ENCODE measurements at regions not wholly inside any gene's neighbourhood (a gene's known extent, or its start where the extent isn't known, plus 50 kb on each side); places are given as distances from the start of the nearest gene placed in this dataset.
A peak's percentile ranks its signal among the peaks of the same experiment; 100 is the strongest.

DNA sequence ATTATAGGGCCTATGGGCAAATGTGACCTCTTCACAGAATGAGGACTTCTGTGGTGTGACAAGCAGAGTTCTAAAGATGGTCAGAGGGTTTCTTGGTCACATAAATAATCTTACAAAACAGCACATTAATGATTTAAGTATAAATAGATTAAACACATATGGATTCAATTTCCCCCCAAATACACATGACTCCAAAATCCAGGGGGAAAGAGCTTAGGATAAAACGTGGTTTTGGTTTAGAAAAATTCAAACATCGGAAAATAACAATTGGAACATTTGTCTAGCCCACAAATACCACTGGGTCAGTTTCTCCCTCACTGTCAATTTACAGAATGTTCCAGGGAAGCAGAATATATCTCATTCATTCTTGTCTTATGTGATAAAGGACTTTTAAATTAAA, 283.1 kb downstream of the COG6 start:
- no peak for DNase-seq (ENCODE audit: low spot score)

DNA sequence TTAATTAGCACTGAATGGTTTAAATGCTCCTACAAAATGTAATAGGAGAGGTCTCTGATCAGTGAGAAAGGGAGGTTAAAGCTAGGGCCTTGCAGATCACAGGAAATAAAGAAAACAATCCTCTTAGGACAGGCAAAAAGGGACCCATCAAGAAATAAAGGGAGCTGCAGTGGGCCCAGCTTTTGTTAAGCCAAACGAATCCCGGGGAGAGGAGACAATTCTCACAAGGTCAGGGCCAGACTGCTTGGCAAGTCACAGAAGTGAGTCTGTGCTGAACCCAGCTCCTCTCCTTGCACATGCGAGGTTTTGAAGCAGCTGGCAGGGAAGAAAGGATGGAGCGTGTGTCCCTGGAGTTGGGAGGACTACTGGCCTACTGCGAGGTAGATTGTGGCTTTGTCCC, 285.8 kb downstream of the COG6 start:
- no peak for DNase-seq (ENCODE audit: low spot score)

DNA sequence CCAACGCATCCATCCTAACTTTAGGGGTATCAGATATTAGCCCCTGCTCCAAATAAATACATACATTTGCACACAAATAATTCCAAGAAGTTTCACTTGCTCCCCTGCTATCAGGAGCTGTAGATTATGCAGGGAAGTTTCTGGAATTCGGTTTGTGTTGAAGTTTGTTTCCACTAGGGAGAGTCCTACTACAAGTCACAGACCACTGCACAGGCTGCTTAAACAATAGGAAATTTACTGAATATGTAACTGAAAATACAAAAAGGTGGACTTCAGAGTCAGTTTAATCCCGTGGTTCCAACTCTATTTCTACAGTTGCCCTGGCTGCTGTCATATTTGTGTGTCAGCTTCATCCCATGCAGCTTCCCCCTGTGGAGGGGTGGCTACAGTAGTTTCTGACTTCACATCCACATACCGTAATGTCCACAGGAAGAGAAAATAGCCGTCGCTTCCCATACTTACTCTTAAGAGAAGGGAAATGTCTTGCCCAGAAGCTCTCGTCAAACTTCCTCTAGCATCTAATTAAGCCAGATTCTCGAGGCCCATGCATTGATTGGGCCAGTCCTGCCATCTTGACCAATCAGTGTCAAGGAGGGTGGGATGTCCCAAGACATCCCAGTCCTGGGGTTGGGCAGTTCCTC, 286.6 kb downstream of the COG6 start:
- no peak for DNase-seq (ENCODE audit: low spot score)

DNA sequence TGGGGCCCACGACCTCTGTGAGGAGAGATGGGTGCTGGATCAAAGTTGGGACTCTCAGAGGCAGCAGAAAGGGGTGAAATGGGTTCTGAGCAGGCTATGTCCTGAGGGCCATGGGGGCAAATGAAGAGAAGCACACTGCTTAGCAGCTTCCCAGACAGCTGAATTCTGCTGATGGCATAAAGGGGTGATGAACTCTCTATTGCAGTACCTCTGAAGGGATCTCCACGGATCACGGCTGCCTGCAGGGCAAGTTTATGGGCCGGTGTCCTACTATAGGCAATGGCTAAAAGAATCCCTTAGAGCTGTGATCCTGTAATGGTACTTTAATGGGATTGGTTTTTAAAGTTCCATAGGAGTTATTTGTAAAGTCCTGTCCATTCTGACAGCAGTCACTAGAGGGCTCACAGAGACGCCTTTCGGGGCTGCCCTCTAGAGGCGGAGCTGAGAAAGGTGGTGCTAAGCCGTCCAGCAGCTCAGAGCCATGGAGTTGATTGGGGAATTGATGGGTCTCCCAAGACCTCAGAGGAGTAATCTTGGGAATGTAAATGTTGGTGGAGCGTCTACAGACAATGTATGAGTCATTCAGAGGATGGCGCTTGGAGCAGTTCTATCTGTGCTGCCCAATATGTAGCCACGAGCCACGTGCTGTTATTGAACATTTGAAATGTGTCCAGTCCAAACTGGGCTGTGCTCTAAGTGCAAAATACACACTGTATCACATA, 287.3 kb downstream of the COG6 start:
- DNase-seq (ENCODE audit: low spot score), result peak; percentile 40

DNA sequence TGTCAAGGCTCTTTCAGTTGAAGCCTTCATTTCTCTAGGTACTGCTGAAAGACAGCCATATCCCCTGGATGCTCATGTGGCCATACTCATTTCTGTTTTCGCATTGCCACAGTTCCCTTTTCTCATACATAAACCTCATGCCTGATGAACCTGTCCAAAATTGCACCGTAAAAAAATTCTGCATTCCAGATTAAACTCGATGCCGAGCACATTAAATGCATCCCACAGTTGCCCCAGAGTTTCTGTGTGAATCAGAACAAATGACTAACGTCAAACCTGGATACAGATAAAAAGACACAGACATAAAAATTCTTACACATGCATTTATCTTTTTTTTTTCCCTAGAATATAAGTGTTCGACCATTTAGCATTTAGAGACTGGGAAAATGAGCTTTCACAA, 288.2 kb downstream of the COG6 start:
- DNase-seq (ENCODE audit: low spot score), result no peak

DNA sequence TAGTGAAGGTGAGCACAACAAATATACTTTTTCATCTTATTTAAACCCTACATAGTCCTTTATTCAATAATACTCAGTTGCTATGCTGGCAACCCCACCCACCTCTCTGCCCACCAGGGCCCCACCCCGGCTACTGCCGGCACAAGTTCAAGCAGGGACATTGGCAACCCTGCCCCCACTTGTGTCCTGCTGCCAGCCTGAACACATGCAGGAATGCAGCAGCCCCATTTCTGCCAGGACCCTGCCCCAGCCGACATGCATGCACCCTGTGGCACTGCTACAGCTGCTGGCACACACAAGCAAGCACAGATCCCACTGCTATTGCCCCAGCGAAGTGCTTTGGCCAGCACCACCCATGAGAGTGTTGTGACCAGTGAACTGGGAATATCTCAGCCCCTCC, 289.8 kb downstream of the COG6 start:
- DNase-seq (ENCODE audit: low spot score), result no peak

DNA sequence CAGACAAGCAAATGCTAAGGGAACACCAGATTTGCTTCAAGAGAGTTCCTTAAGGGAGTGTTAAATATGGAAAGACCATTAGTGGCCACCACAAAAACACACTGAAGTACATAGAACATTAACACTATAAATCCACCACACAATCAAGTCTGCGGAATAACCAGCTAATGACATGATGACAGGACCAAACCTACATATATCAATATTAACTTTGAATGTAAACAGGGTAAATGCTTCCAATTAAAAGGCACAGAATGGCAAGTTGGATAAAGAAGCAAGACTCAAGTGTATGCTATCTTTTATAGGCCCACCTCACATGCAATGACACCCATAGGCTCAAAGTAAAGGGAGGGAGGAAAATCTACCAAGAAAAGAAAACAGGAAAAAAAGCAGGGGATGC, 291.3 kb downstream of the COG6 start:
- DNase-seq (ENCODE audit: low spot score), result no peak

DNA sequence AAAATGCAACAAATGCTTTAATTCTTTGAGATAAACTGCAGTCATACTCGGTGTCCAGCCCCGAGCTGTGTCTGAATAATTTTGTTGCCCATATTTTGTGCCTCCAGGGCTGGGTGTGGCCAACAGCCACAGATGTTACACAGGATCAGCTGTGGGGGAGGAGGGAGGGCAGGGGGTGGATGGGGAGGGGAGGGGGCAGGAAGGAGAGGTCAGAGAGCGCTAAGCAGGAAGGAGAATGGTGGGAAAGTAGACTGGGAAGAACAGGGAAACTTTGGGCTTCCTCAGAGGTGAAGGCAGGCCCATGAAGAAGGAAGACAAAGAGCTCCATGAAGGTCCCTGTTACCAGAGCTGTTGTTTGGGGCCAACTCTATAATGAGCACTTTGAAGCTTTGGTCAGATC, 295.8 kb downstream of the COG6 start:
- DNase-seq (ENCODE audit: low spot score), result no peak

DNA sequence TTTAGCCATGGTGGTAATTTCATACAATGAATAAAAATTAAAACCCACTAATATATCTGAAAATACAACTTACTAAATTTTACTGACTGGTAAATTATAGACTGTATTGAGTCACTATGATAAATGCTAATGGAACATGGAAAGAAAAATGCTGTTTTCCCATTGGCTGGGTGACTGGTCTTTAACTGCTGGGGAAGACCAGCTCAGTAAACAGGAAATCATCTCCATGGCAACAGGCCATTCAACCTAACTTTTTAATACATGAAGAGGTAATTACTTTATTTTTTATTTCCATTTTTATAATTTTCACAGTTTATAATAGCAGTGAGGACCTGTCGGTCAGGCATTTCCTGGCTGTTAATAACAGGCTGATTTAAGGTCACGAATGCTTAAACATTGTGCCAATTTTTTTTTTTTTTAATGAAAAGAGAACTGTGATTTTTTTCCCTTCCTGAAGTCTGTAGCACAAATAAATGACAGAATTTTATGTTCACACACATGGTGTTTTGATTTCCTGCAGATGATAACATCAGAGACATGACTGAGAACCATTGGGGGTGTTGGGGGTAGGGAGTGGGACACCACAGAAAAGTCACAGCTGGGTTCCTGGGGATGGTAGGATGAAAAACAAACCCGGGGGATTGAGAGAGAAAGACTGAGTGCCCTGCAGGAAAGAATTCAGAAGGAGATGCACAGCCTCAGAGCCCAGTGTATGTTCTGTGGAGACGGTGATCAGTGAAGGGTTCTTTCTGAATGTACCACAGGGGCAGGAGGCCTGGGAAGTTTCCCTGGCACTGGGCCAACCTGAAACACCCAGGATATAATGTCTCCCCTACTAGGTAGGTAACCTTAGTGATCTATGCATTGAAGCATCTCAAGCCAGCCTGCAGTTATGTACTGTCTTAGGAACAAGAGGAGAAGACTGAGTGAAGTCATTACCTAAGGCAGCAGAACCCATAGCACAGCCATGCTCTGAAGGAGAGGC, 297.1 kb downstream of the COG6 start:
- DNase-seq (ENCODE audit: low spot score), result no peak

DNA sequence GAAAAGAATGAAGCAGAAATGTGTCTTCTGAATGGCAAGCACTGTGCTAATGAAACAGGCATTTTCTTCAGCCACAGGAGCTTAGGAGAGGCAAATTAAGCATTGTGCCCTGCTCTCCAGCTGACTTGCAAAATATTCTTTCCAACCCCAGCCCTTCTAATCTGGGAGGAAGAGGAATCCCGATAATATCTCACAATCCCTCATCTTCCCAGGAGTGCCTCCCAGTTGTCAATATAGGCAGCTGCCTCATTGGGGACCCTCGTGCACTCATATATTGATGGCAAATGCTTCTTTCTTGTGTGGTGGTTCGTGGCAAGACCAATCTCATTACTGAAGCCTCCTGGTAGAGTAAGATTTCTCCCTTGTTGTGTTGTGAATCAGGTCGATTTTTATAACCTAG, 299.0 kb downstream of the COG6 start:
- DNase-seq (ENCODE audit: low spot score), result no peak

DNA sequence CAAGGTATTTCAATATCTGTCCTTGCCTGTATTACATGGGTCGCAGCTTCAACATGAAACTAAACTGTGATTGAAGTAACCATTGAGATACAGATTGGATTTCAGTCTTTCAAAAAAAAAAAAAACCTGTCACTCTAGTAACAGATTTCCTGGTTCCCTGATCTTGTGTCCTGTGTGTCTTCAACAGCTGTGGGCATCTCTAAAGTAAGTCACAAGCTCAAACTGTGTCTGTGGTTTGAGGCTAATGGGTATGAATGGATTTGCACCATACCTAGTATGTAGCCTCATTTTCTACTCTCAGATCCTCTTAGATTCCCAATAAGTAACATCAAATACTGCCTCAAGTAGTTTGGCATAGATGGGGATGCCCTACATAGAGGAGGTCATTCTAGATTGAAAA, 300.1 kb downstream of the COG6 start:
- DNase-seq (ENCODE audit: low spot score), result no peak

DNA sequence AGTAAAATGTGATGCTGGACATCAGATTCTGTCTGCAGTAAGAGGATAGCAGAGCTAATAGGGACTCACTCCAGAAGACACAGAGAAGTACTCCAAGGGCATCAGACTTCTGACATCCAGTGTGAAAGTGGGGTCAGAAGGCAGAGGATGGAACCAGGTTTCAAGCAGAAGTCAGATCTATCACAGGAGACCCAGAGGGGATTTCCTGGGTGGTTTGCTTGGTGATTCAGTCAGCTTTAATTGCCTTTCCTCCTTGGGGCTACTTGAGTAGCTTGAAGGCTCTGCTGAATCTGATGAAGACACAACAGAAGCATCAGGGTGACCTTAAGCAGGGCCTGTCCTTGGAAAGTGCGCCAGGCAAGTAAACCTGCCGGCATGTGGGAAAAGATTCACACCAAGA, 300.6 kb downstream of the COG6 start:
- DNase-seq (ENCODE audit: low spot score), result no peak

DNA sequence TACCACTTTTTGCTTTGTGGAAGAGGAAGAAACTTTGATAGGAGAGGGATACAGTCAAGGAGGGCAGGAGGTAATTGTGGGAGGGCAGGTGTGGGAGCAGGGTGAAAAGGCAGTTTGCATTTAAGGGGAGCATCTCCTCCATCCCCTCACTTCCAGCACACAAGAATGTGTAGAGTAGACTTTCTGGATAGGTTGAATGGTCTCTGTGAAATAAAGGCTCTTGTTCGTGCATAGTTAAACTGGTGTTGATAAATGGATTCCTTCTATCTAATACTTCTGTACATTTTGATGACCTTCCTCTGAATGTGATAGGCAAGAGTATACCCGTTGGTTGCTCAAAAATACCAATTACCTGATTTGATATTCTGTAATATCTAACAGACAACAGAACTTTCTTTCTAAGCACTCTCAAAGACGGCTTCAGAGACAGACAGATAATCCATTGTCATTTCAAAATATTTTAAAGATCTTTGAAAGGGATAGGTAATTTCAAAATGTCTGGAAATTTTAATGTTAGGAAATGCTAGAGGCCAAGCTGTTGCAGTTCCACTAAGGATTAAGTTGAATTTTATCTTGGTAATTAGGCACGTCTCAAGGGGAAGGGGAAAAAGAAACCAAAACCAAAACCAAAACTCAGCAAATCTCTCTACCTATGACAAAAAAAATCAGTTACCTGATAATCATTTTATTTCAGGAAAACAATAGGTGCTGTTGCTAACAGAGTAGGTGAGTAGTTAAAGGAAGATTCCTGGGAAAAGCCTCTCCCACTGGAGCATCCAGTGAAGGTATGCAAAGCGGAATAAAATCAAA, 302.6 kb downstream of the COG6 start:
- no peak for DNase-seq (ENCODE audit: low spot score)

DNA sequence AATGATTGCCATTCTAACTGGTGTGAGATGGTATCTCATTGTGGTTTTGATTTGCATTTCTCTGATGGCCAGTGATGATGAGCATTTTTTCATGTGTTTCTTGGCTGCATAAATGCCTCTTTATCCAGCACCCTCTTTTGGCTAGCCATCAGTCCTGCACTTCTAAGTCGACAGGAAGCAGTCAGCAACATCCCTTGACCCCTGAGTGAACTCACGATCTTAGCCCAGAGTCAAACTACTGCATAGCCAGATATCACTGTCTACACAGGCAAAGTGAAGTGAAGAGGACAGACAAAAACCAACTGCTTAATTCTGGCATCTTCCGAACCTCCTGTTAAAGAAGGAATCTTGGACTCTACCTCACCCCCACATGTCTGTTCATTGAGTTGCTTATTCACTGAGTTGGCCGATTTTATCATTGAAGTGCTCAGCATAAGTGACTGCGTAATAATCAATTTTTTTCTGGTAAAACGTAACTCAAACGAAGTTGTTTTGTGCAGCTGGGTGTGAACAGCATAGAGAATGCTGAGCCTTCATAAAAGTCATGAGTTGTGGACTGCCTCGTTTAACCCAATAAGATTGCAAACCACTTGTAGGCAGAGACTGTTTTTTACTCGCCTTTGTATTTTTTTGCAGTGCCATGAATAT, 304.2 kb downstream of the COG6 start:
- no peak for DNase-seq (ENCODE audit: low spot score)

DNA sequence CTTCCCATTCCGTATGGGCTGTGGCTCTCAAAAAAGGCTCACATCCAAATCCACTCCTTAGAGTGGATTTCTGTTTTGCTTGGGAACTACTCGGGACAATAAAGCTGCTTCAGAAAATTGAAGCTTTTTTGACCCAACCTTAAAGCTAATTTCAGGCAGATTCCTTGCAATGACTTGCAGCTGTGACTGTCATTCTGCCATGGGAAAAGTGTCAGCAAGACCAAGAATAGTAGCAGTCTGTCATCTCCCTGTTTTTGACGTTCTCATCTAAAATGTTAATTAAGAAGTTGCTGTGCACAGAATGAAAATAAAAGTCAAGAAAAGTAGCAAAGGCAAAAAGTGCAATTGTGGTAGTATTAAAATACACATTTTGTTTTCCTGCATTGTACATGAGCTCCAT, 304.7 kb downstream of the COG6 start:
- no peak for DNase-seq (ENCODE audit: low spot score)

DNA sequence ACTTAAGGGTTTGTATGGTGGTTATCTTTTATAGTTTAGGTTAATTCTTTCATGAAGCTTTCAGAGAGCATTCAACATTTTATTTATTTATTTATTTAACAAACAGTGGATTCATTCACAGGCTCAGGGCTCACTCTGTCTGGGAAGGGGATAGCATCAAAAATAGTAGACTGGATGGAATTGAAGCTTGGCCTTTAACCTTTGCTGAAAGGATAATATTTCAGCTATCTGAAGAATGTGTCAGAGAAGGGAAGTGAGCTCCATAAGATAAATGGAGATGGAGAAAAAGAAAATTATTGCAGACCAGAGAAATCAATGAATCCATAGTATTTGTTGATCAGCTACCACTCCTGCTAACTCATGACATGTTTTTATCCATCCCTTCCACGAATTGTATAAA, 305.6 kb downstream of the COG6 start:
- DNase-seq (ENCODE audit: low spot score), result no peak

DNA sequence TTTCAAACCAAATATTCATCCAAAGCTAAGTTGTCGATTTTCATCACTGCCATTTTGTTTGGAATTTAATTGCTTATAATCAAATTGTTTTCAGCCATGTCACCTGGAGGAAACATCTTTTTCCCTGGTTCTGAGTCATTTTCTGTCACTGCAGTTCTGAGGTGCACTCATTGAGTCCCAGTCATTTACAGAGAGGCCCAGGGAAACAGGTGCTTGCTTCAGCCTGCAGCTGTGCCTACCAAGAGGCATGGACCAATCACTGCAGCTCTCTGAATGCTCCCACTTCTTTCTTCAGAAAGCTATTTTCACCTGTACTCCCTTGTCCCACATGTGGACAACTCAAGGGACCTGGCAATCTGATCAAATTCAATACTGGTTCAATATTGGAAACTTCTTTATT, 308.1 kb downstream of the COG6 start:
- DNase-seq (ENCODE audit: low spot score), result no peak

DNA sequence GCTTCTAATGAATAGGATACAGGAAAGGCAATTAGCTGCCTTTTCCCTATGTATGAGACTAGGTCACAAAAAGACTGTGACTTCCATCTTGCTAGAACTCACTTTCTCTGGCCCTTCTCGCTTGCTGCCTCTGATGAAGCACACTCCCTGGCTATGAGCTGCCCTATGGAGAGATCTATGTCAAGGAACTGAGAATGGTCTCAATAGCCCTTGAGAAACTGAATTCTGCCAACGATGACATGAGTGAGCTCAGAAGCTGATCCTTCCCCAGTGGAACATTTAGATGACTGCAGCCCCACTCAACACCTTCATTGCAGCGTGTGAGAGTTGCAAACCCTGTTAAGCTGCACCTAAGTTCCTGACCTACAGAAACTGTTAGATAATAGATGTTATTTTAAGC, 309.8 kb downstream of the COG6 start:
- no peak for DNase-seq (ENCODE audit: low spot score)

DNA sequence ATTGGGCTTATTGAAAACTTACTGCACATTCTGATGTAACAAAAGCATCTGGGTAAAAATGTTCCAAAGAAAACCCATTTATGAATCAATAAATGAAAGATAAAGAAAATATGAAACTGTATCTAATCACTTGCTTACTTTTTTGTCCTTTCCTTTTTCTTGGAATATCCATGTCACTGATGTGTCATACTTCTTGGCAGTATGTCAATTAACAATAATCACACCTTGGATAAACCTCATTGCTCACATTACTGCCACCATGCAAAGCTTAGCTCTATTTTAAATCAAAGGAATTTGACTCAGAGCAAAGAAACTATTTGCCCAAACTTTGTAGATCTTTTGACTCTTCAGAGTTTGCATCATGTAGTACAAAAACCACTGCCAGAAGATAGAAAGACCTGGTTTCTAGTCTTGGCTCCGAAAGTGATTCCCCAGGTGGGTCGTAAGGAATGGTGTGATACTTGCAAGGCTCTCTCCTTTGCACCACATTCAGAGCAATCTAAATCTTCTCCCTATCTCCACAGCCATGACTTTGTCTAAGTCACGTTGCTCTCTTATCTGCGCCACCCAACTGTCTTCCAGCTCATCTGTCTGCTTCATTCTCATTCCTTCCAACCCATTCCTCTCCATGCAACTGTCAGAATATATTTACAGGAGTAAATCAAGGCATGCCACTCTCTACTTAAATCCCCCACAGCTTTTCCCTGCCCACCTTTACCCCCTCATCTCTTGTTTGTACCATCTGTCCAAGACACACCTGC, 311.9 kb downstream of the COG6 start:
- no peak for DNase-seq (ENCODE audit: low spot score)

DNA sequence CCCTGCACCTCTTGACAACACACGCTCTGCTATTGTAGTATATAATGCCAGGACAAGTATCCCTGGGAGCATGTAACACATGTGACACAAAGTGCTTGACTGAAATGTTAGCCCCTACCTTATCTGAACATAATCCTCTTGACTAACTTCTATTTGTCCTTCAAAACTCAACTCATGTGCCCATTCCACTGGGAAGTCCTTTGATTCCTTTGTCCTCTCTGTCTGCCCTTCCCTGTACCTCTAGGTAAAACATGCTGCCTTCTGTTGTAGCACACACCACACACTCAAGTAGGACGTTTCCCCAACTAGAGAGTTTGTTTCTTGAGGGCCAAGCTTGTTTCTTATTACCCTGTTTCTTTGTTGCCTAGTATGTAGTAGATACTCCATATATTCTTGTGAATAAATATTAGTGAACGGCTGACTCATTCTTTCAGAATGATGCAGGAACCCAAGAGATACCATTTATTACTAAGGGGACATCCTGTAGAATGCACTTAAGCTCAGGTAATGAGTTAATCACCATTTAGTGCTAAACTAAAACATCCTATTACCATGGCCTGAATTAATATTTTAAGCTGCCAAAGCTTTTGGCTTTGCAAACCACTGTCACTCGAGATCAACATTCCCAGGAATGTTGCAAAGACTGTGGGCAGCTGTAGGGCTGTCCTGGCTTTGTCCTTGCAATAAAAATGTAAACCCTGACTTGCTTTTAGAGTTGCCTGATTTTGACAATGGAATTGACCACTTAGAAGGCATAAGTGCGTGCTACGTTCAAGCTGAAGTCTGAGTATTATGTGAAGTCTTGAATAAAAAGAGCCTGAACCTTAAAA, 313.4 kb downstream of the COG6 start:
- no peak for DNase-seq (ENCODE audit: low spot score)
